ENCODE measurements at regions not wholly inside any gene's neighbourhood (a gene's known extent, or its start where the extent isn't known, plus 50 kb on each side); places are given as distances from the start of the nearest gene placed in this dataset.

- TF ChIP-seq, protein P1, sequence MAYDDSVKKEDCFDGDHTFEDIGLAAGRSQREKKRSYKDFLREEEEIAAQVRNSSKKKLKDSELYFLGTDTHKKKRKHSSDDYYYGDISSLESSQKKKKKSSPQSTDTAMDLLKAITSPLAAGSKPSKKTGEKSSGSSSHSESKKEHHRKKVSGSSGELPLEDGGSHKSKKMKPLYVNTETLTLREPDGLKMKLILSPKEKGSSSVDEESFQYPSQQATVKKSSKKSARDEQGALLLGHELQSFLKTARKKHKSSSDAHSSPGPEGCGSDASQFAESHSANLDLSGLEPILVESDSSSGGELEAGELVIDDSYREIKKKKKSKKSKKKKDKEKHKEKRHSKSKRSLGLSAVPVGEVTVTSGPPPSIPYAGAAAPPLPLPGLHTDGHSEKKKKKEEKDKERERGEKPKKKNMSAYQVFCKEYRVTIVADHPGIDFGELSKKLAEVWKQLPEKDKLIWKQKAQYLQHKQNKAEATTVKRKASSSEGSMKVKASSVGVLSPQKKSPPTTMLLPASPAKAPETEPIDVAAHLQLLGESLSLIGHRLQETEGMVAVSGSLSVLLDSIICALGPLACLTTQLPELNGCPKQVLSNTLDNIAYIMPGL (CRISPR knock-in tag; IDR thresholded peaks at IDR 0.05): no peak
- no peak for TF ChIP-seq NCOA2 (IDR thresholded peaks at IDR 0.05; ENCODE audit: partially characterized antibody in 2 of 2)
- TF ChIP-seq SMARCC2 (IDR thresholded peaks at IDR 0.05; ENCODE audit: low read depth): no peak
- no peak for TF ChIP-seq DNMT1 (IDR thresholded peaks at IDR 0.05)
- TF ChIP-seq EZH2 (IDR thresholded peaks at IDR 0.05; ENCODE audit: borderline replicate concordance, low read depth, low read length): no peak
- no peak for TF ChIP-seq NFXL1 (CRISPR knock-in tag; IDR thresholded peaks at IDR 0.05)
- no peak for TF ChIP-seq RREB1 (CRISPR knock-in tag; IDR thresholded peaks at IDR 0.05)
- no peak for TF ChIP-seq EGR1 (conservative IDR thresholded peaks at IDR 0.05)
Observed at GRCh38 chr20:24721891-24722568, 227.0 kb upstream of the CST7 start.
